ENCODE measurements at regions not wholly inside any gene's neighbourhood (a gene's known extent, or its start where the extent isn't known, plus 50 kb on each side); places are given as distances from the start of the nearest gene placed in this dataset.

DNA sequence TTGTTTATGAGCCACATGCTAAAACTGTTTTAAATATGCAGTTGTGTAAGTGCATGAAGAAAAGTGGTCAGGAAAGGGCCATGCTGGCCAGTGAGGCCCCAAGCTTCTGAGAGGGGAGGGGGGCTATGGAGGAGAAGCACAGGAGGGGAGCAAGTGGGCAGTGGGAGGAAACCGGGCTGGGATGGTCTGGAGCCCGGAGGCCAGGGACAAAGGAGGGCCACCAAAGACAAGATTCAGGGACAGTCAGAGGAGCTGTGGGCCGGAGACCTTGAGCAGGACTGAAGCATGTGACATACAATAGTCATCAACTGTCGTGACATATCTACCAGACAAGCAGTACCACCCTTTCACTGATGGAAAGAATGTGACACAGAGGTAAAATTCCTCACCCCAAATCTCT, 333.2 kb upstream of the IRX1 start:
- FAIRE-seq (no peak), DNase-seq (ENCODE audit: insufficient read length, low spot score) (no peak)
- no peak for TF ChIP-seq CTCF (IDR thresholded peaks at IDR 0.05; ENCODE audit: insufficient read depth, missing control alignments)

GRCh38 chr5:3261081-3261480, 334.6 kb upstream of the IRX1 start:
- FAIRE-seq: no peak
- DNase-seq (ENCODE audit: insufficient read length, low spot score): no peak
- TF ChIP-seq CTCF (IDR thresholded peaks at IDR 0.05; ENCODE audit: insufficient read depth, missing control alignments): no peak

GRCh38 chr5:3258050-3258449, 337.6 kb upstream of the IRX1 start:
- FAIRE-seq (no peak), DNase-seq (ENCODE audit: insufficient read length, low spot score) (no peak)
- no peak for TF ChIP-seq CTCF (IDR thresholded peaks at IDR 0.05; ENCODE audit: insufficient read depth, missing control alignments)

DNA sequence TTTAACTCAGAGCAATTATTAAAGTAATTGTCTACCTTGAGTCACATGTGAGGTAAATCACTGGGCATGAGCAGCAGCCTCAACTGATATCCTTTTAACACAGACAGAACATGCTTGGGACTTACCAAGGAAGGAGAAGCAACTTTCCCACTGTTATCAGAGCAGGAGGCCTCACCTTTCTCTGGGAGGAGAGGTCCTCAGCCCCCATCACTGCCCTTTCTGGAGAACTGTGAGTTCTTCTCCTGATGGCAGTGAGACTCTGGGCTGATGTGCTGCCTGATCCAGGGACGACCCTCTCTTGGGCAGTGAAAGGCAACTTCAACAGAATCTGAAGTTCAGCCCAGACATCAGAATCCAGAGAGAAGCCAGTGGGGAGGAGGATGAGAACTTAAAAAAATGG, 343.4 kb upstream of the IRX1 start:
- DNase-seq (ENCODE audit: insufficient read length, low spot score): no peak
- FAIRE-seq: no peak

DNA sequence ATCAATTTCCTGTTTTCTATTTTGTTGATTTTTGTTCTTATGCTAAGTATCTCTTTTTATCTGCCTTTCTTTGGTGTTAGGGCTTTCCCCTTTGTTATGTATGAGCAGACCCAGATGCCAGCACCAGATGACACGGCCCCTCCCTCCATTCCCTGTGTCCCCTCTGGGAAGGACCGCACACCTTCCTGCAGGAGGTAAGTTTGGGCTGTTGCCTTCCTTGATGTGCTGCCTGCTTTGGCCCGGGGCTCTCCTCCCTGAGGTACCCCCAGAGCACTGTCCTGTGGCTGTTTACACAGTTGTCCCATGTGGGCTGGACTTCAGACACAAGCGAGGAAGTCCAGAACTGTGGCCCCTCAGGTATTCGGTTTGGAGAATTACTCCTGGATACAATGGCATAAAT, 343.8 kb upstream of the IRX1 start:
- no peak for FAIRE-seq
- no peak for DNase-seq (ENCODE audit: insufficient read length, low spot score)
- TF ChIP-seq CTCF (IDR thresholded peaks at IDR 0.05; ENCODE audit: insufficient read depth, missing control alignments): no peak

More for the DNA sequence above, 343.4 kb upstream of the IRX1 start:
- no peak for TF ChIP-seq CTCF (IDR thresholded peaks at IDR 0.05; ENCODE audit: insufficient read depth, missing control alignments)

DNA sequence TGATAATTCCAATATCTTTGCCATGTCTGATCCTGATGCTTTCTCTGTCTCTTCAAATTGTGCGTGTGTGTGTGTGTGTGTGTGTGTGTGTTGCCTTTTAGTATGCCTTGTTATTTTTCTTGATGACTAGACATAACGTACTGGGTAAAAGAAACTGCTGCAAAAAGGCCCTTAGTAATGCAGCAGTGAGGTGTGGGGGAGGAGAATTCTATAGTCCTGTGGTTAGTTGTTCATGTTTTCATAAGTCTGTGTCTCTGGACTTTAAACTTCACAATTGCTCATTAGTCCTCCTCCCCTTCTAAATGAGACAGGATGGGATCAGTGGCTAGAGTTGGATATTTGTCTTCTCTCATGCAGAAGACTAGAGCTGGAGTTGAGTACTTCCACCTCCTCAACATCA, 346.2 kb upstream of the IRX1 start:
- no peak for TF ChIP-seq CTCF (IDR thresholded peaks at IDR 0.05; ENCODE audit: insufficient read depth, missing control alignments)
- DNase-seq (ENCODE audit: insufficient read length, low spot score) (no peak), FAIRE-seq (no peak)

DNA sequence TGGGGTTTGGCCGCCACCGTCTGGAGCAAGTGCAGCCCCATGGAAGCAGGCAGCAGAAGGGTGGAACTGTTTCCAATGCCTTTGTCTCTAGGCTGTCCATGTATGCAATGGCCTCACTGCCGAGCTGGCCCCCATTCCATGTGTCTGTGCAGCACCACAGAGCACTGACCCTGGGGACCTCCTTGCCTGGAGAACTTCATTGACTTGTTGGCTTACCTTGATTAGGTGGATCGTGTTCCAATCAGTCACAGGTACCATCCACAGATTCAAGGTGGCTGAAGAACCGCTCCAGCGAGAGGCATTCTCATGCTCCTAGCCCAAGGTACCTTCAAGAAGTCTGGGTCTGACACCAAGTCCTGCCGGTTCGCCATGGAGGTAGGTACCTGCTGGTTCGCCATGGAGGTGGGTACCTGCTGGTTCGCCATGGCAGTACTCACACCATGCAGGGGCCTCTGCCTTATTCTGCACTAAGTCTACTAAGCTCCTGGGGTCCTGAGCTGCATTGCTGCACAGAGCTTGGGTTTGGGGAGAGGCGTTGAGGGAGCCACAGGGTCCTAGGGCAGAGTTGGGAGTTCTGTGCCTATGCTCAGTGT, 358.3 kb upstream of the IRX1 start:
- FAIRE-seq (no peak), DNase-seq (ENCODE audit: insufficient read length, low spot score) (no peak)
- no peak for TF ChIP-seq CTCF (IDR thresholded peaks at IDR 0.05; ENCODE audit: insufficient read depth, missing control alignments)
